ENCODE measurements at regions not wholly inside any gene's neighbourhood (a gene's known extent, or its start where the extent isn't known, plus 50 kb on each side); places are given as distances from the start of the nearest gene placed in this dataset.

DNA sequence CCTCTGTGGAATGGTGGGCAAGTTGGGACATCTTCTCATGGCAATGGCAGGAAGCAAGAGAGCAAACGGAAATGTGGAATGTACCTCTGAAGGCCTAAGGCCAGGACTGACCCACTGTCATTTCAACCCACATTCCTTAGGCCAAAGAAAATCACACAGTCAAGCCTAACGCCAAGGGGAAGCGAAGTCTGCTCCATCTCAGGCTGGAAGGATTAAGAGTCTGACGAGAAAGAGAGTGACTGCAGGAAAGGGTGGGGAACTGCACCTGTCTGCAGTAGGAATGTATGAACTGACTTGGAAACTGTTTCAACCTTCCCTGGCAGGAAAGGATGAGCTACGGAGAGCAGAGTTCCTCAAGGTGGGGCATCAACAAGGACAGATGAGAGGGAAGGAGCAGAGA lies 90.2 kb upstream of the TAS2R1 start:
- Histone ChIP-seq H3K27me3 (ENCODE audit: control insufficient read depth, insufficient read depth, low read length) (no peaks in the 10 kb centered on the region), H3K4me3 (ENCODE audit: low read depth, low read length) (no peak overlapping the region), H3K36me3 (ENCODE audit: control insufficient read depth, insufficient read depth, low read length) (no peaks in the 10 kb centered on the region)
- TF ChIP-seq, protein P1, sequence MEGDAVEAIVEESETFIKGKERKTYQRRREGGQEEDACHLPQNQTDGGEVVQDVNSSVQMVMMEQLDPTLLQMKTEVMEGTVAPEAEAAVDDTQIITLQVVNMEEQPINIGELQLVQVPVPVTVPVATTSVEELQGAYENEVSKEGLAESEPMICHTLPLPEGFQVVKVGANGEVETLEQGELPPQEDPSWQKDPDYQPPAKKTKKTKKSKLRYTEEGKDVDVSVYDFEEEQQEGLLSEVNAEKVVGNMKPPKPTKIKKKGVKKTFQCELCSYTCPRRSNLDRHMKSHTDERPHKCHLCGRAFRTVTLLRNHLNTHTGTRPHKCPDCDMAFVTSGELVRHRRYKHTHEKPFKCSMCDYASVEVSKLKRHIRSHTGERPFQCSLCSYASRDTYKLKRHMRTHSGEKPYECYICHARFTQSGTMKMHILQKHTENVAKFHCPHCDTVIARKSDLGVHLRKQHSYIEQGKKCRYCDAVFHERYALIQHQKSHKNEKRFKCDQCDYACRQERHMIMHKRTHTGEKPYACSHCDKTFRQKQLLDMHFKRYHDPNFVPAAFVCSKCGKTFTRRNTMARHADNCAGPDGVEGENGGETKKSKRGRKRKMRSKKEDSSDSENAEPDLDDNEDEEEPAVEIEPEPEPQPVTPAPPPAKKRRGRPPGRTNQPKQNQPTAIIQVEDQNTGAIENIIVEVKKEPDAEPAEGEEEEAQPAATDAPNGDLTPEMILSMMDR (IDR thresholded peaks at IDR 0.05; ENCODE audit: insufficient read depth, low read length, poor library complexity, severe bottlenecking), result no peak
- no peak for DNase-seq (ENCODE audit: low read depth)

DNA sequence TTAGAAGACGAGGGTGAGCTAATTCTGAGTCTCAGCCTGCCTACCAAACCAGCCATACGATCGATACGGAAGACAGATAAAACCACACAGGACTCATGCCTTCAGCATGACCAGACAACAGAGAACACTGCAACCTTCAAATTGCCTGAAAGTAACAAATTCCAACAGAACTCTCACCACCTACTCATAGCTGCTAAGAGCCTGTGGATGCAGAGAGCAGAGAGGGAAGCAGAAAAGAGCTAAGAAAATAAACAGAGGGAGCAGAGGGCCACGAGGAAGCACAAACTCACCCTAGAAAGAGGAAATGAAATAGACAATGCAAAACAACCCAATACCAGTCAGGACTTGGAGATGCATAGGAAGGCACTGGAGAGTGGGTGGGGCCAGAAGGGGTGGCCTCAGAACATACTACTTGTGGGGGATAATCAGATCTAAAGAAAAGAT lies 86.7 kb upstream of the TAS2R1 start:
- TF ChIP-seq, protein P1 (IDR thresholded peaks at IDR 0.05; ENCODE audit: insufficient read depth, low read length, poor library complexity, severe bottlenecking), result no peak
- peak; percentile 7 for DNase-seq (ENCODE audit: low read depth)
- Histone ChIP-seq H3K4me3 (ENCODE audit: low read depth, low read length) (no peak overlapping the region), H3K36me3 (ENCODE audit: control insufficient read depth, insufficient read depth, low read length) (no peaks in the 10 kb centered on the region), H3K27me3 (ENCODE audit: control insufficient read depth, insufficient read depth, low read length) (no peaks in the 10 kb centered on the region)

DNA sequence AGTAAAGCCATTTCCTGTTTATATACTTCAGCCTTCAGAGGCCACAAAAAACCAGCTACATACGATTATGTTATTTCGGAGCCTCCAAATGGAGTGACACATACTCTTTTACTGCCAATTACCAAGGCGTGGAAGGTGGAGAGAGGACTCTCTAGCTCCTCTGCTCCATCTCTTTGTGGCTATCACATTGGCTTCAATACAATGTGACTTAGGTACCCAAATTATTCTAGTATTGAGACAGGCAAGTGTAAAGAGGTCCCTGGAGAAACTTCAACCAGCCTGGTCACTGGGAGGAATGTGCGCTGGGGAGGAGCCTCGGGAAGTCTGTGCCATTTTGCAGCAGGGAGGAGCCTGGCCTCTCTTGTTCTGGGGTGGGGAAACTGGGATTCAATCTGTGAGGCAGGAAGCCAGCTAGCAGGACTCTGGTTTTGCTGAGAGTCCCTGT lies 85.8 kb upstream of the TAS2R1 start:
- H3K36me3 ChIP-seq (ENCODE audit: control insufficient read depth, insufficient read depth, low read length), result no peaks in the 10 kb centered on the region
- no peak for DNase-seq (ENCODE audit: low read depth)
- no peaks in the 10 kb centered on the region for H3K27me3 ChIP-seq (ENCODE audit: control insufficient read depth, insufficient read depth, low read length)
- TF ChIP-seq, protein P1 (IDR thresholded peaks at IDR 0.05; ENCODE audit: insufficient read depth, low read length, poor library complexity, severe bottlenecking), result no peak
- no peak overlapping the region for H3K4me3 ChIP-seq (ENCODE audit: low read depth, low read length)

DNA sequence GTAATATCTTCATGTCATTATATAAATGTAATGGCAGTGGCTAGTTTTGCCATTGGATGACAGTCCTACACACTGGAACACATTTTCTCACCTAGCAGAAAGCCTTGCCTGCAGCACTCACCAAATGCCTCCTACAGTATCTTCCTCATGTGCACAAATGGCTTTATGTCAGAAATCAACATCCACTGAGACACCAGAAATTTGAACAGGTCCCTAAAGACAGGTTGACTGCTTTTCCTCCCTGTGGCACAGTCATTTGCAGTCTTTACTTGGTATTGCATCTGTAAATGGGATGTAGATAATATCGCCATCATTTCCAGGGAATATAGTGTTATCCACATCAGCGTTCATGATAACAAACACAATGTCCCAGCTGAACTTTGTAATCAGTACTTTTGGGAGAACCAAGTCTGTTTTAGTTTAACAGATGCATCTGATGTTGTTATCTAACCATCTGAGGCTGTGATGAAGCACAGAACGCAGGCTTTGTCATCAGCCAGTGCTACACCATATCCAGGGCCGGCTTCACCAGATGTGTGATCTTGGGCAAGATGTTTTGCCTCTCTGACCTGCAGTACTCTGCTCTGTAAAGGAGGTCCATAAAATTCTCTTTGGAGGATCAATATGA lies 83.9 kb upstream of the TAS2R1 start:
- TF ChIP-seq, protein P1 (IDR thresholded peaks at IDR 0.05; ENCODE audit: insufficient read depth, low read length, poor library complexity, severe bottlenecking), result no peak
- no peak for DNase-seq (ENCODE audit: low read depth)
- no peaks in the 10 kb centered on the region for H3K27me3 ChIP-seq (ENCODE audit: control insufficient read depth, insufficient read depth, low read length)

DNA sequence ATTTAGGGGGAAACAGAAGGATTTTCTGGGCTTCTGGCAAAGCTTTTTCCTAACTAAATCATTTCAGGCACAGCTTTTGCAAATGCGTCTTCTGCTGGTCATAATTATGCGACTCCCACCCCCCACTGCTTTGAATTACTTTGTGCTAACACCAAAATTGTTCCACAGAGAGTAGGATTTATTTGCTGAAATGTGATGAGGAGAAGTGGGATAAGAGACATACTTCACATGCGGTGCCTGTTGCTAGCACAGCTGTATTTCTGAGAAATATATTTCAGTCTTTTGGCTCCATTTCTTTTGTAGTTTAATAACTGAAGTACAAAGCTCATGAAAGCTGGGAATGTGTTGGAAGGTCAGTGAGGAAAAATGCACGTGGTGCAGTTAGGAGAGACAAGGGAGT lies 83.2 kb upstream of the TAS2R1 start:
- TF ChIP-seq, protein P1 (IDR thresholded peaks at IDR 0.05; ENCODE audit: insufficient read depth, low read length, poor library complexity, severe bottlenecking), result no peak
- no peak for DNase-seq (ENCODE audit: low read depth)
- Histone ChIP-seq H3K4me3 (ENCODE audit: low read depth, low read length) (no peak overlapping the region), H3K27me3 (ENCODE audit: control insufficient read depth, insufficient read depth, low read length) (no peaks in the 10 kb centered on the region), H3K36me3 (ENCODE audit: control insufficient read depth, insufficient read depth, low read length) (no peaks in the 10 kb centered on the region)

More for the DNA sequence above, 83.9 kb upstream of the TAS2R1 start:
- Histone ChIP-seq H3K4me3 (ENCODE audit: low read depth, low read length) (no peak overlapping the region), H3K36me3 (ENCODE audit: control insufficient read depth, insufficient read depth, low read length) (no peaks in the 10 kb centered on the region)

DNA sequence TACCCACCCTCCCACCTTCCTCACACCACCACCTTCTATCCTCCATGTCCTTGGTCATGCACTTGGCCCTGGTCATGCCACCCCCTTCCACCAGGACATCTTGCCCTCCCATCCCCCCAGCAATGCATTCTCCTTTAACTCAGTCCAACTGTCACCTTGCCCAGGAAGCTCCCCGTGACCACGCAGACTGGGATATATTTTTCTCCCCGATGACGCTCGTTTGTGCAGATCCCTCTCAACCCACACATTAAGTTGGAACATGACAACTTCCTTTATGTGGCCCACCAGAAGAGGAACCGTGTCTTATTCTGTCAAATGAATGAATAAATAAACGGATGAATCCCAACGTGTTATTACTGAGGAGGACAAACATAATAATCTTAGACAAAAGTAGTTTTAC lies 82.8 kb upstream of the TAS2R1 start:
- DNase-seq (ENCODE audit: low read depth), result no peak
- TF ChIP-seq, protein P1 (IDR thresholded peaks at IDR 0.05; ENCODE audit: insufficient read depth, low read length, poor library complexity, severe bottlenecking), result no peak
- Histone ChIP-seq H3K36me3 (ENCODE audit: control insufficient read depth, insufficient read depth, low read length) (no peaks in the 10 kb centered on the region), H3K27me3 (ENCODE audit: control insufficient read depth, insufficient read depth, low read length) (no peaks in the 10 kb centered on the region), H3K4me3 (ENCODE audit: low read depth, low read length) (no peak overlapping the region)

Data from kidney epithelial cell (primary cell).